A549 (cell line): ENCODE measurements at regions not wholly inside any gene's neighbourhood (a gene's known extent, or its start where the extent isn't known, plus 50 kb on each side); places are given as distances from the start of the nearest gene placed in this dataset.

Experiments used
- ATAC-seq, 2 experiments: fragments of 200-7000 bp in 1 of 2; fragments of >200 bp in 1 of 2; cut with Nextera tagmentation in 1 of 2; cut with Tn5 transposase in 1 of 2; 3 replicates each; pipeline versions ENCODE4 v1.8.0 to v1.9.1; 2018 to 2020; ENCODE audit warnings: mild to moderate bottlenecking in 1 of 2, moderate library complexity in 1 of 2
- CTCF ChIA-PET: fragments of 300-600 bp; sonication (Branson Sonifier 250); formaldehyde crosslinking; extraction: SDS; loops from one replicate; lab custom pipeline; 2021; ENCODE audit warnings: antibody characterized with exemption, inconsistent platforms; lab: Yijun Ruan, JAX
- POLR2A ChIA-PET: fragments of 350-600 bp; formaldehyde crosslinking; extraction: SDS; loops from one replicate; lab custom pipeline; 2021; ENCODE audit warnings: antibody characterized with exemption, inconsistent platforms; lab: Yijun Ruan, JAX
- DNase-seq, 2 experiments: peaks; one replicate each; pipeline versions ENCODE4 v3.0.0 to v3.0.0-alpha.2; 2011 to 2016; ENCODE audit warnings: low read depth in 1 of 2, low spot score in 1 of 2
- FAIRE-seq: peaks from 2 replicates; lab custom pipeline; 2011; peaks lifted over from hg19 to GRCh38; lab: Jason Lieb, UNC
- H3K27ac ChIP-seq, 2 experiments: fragments of >200 bp; sonication (Bioruptor Twin); formaldehyde crosslinking; 3 replicates each; pipeline ENCODE4 v1.5.1; 2016 to 2017
- H3K4me1 ChIP-seq: fragments of >200 bp; sonication (Bioruptor Twin); formaldehyde crosslinking; 3 replicates; pipeline ENCODE4 v1.6.1; 2016
- H3K4me2 ChIP-seq: fragments of >200 bp; sonication (Bioruptor Twin); formaldehyde crosslinking; 3 replicates; pipeline ENCODE4 v1.6.1; 2016
- H3K4me3 ChIP-seq: fragments of >200 bp; sonication (Bioruptor Twin); formaldehyde crosslinking; 3 replicates; pipeline ENCODE4 v1.5.1; 2016
- H3K9me3 ChIP-seq: fragments of >200 bp; sonication (Bioruptor Twin); formaldehyde crosslinking; 3 replicates; pipeline ENCODE4 v1.6.1; 2016
- BCL3 ChIP-seq: fragments of >200 bp; sonication (Bioruptor Twin); formaldehyde crosslinking; IDR thresholded peaks from 3 replicates; pipeline ENCODE4 v1.6.1; 2016
- BHLHE40 ChIP-seq: IDR thresholded peaks from 2 replicates; pipeline ENCODE4 v1.6.1; 2012; ENCODE audit warnings: low read depth, low read length, inconsistent platforms
- CHD4 ChIP-seq: fragments of 200-600 bp; sonication (generic); IDR thresholded peaks from 2 replicates; pipeline ENCODE4 v1.6.1; 2016; ENCODE audit warnings: antibody characterized with exemption, mild to moderate bottlenecking, borderline replicate concordance
- EHF ChIP-seq: fragments of 250-450 bp; sonication (Bioruptor Pico); IDR thresholded peaks from 2 replicates; pipeline ENCODE4 v1.5.0; 2020; ENCODE audit warnings: mild to moderate bottlenecking
- ELK1 ChIP-seq: fragments of 150-350 bp; IDR thresholded peaks from 2 replicates; pipeline ENCODE4 v1.6.1; 2014; ENCODE audit warnings: low read depth, mild to moderate bottlenecking, low read length
- EP300 ChIP-seq, 2 experiments: fragments of >200 bp; sonication (Bioruptor Twin); formaldehyde crosslinking; IDR thresholded peaks; 2 replicates in 1 of 2; 3 replicates in 1 of 2; pipeline ENCODE4 v1.6.1; 2016 to 2017
- ESRRA ChIP-seq: fragments of 150-350 bp; IDR thresholded peaks from 2 replicates; pipeline ENCODE4 v1.6.1; 2014; ENCODE audit warnings: mild to moderate bottlenecking, low read length, borderline replicate concordance
- FOSB ChIP-seq: fragments of 250-450 bp; sonication (Bioruptor Pico); IDR thresholded peaks from 2 replicates; pipeline ENCODE4 v1.5.0; 2020; ENCODE audit warnings: mild to moderate bottlenecking, moderate library complexity
- FOSL2 ChIP-seq, 2 experiments: fragments of 450-650 bp in 1 of 2; fragments of >200 bp in 1 of 2; sonication (Bioruptor Twin) in 1 of 2; formaldehyde crosslinking; IDR thresholded peaks; 2 replicates each; pipeline versions ENCODE4 v1.5.0 to v1.6.1; 2016 to 2020; ENCODE audit warnings: mild to moderate bottlenecking in 1 of 2, moderate library complexity in 1 of 2
- GATA3 ChIP-seq: IDR thresholded peaks from 2 replicates; pipeline ENCODE4 v1.6.1; 2012; ENCODE audit warnings: borderline replicate concordance
- HDAC2 ChIP-seq: fragments of 200-600 bp; sonication (generic); IDR thresholded peaks from 2 replicates; pipeline ENCODE4 v1.6.1; 2016
- HES2 ChIP-seq: fragments of >200 bp; sonication (Bioruptor Twin); formaldehyde crosslinking; IDR thresholded peaks from 2 replicates; pipeline ENCODE4 v1.6.1; 2016
- HEYL ChIP-seq: fragments of 250-450 bp; sonication (Bioruptor Pico); IDR thresholded peaks from 2 replicates; pipeline ENCODE4 v1.8.0; 2021; ENCODE audit warnings: mild to moderate bottlenecking, moderate library complexity
- HMGXB4 ChIP-seq: fragments of 250-450 bp; sonication (Bioruptor Pico); IDR thresholded peaks from 2 replicates; pipeline ENCODE4 v1.5.0; 2021; ENCODE audit warnings: mild to moderate bottlenecking, moderate library complexity, borderline replicate concordance
- HOXA7 ChIP-seq: fragments of 250-450 bp; sonication (Bioruptor Pico); IDR thresholded peaks from 2 replicates; pipeline ENCODE4 v1.5.0; 2020; ENCODE audit warnings: mild to moderate bottlenecking, moderate library complexity
- HOXB13 ChIP-seq: fragments of 250-450 bp; sonication (Bioruptor Pico); IDR thresholded peaks from 2 replicates; pipeline ENCODE4 v1.5.0; 2020; ENCODE audit warnings: low read depth, mild to moderate bottlenecking, moderate library complexity
- HOXB5 ChIP-seq: fragments of 250-450 bp; sonication (Bioruptor Pico); IDR thresholded peaks from 2 replicates; pipeline ENCODE4 v1.5.0; 2020; ENCODE audit warnings: mild to moderate bottlenecking, moderate library complexity
- JUN ChIP-seq, 2 experiments: fragments of >200 bp; sonication (Bioruptor Twin); formaldehyde crosslinking; IDR thresholded peaks; 2 replicates in 1 of 2; 3 replicates in 1 of 2; pipeline ENCODE4 v1.6.1; 2016 to 2017
- KDM5A ChIP-seq: fragments of 200-600 bp; sonication (generic); IDR thresholded peaks from 2 replicates; pipeline ENCODE4 v1.6.1; 2016; ENCODE audit warnings: antibody characterized with exemption, mild to moderate bottlenecking
- MAZ ChIP-seq: fragments of 150-350 bp; IDR thresholded peaks from 2 replicates; pipeline ENCODE4 v1.6.1; 2014; ENCODE audit warnings: antibody characterized with exemption, low read depth, low read length, borderline replicate concordance
- PBX3 ChIP-seq: IDR thresholded peaks from 2 replicates; pipeline ENCODE4 v1.6.1; 2012
- PHF8 ChIP-seq: fragments of 200-600 bp; sonication (generic); IDR thresholded peaks from 2 replicates; pipeline ENCODE4 v1.6.1; 2016; ENCODE audit warnings: low read depth, mild to moderate bottlenecking, antibody characterized with exemption, moderate library complexity, borderline replicate concordance
- REST ChIP-seq: fragments of 200-600 bp; sonication (generic); IDR thresholded peaks from 2 replicates; pipeline ENCODE4 v1.6.1; 2016; ENCODE audit warnings: antibody characterized with exemption, mild to moderate bottlenecking, moderate library complexity
- SREBF2 ChIP-seq: fragments of 450-650 bp; IDR thresholded peaks from 2 replicates; pipeline ENCODE4 v1.6.1; 2014; ENCODE audit warnings: mild to moderate bottlenecking, moderate library complexity
- TP53 ChIP-seq: fragments of 250-450 bp; sonication (Bioruptor Pico); IDR thresholded peaks from 2 replicates; pipeline ENCODE4 v1.5.0; 2021; ENCODE audit warnings: mild to moderate bottlenecking, moderate library complexity
- ZNF302 ChIP-seq: fragments of 250-450 bp; sonication (Bioruptor Pico); IDR thresholded peaks from 2 replicates; pipeline ENCODE4 v1.9.0; 2021; ENCODE audit warnings: inconsistent platforms, mild to moderate bottlenecking, moderate library complexity
- WGBS: methylation state at CpG from one replicate; pipeline ENCODE4 v1.1.6; 2017; ENCODE audit errors: missing lambda C conversion rate; 5-methylcytosine and 5-hydroxymethylcytosine counted together

GRCh38 chr1:118272884-118273283 is 87.9 kb upstream of the SPAG17 start:
- no peak for FAIRE-seq
- CTCF ChIA-PET: no interaction called here

GRCh38 chr1:118271883-118272282 is 86.9 kb upstream of the SPAG17 start:
- H3K9me3 ChIP-seq: no peaks in the 10 kb centered on the region
- H3K4me2 ChIP-seq: no peak overlapping the region
- H3K4me3 ChIP-seq: no peak overlapping the region
- no peak for FAIRE-seq
- 0% methylated on average over 1 of the region's 3 CpGs for WGBS
- no peak for DNase-seq
- H3K27ac ChIP-seq: no peak overlapping the region
- CTCF ChIA-PET: no interaction called here
- POLR2A ChIA-PET: no interaction called here
- H3K4me1 ChIP-seq: no peaks in the 10 kb centered on the region
- ATAC-seq: no peak
- TF ChIP-seq CHD4 (no peak), JUN (IDR thresholded peaks at IDR 0.05) (no peak), ELK1 (no peak), HEYL (CRISPR knock-in tag) (no peak), BCL3 (no peak), PHF8 (no peak), HES2 (no peak), HOXA7 (CRISPR knock-in tag) (no peak), KDM5A (no peak), HMGXB4 (CRISPR knock-in tag) (no peak), HOXB5 (CRISPR knock-in tag) (no peak), HDAC2 (no peak), GATA3 (no peak), REST (no peak), SREBF2 (no peak)

More at GRCh38 chr1:118272884-118273283, 87.9 kb upstream of the SPAG17 start:
- H3K4me2 ChIP-seq: no peak overlapping the region
- H3K4me1 ChIP-seq: no peaks in the 10 kb centered on the region
- TF ChIP-seq TP53: no peak
- no peak for TF ChIP-seq PHF8
- TF ChIP-seq HOXB13 (CRISPR knock-in tag): no peak
- no peak for TF ChIP-seq MAZ
- TF ChIP-seq PBX3: no peak
- no peak for TF ChIP-seq HEYL (CRISPR knock-in tag)
- TF ChIP-seq EHF (CRISPR knock-in tag): no peak
- TF ChIP-seq FOSL2 (IDR thresholded peaks at IDR 0.05): no peak
- no peak for TF ChIP-seq FOSL2 (CRISPR knock-in tag; IDR thresholded peaks at IDR 0.05)
- TF ChIP-seq BHLHE40: no peak
- no peak for TF ChIP-seq HDAC2
- TF ChIP-seq ZNF302 (CRISPR knock-in tag): no peak
- no peak for TF ChIP-seq JUN (IDR thresholded peaks at IDR 0.05)
- TF ChIP-seq HES2: no peak
- no peak for TF ChIP-seq ESRRA
- no peak for TF ChIP-seq ELK1
- TF ChIP-seq EP300 (IDR thresholded peaks at IDR 0.05): no peak
- TF ChIP-seq FOSB (CRISPR knock-in tag): no peak
- TF ChIP-seq CHD4: no peak
- TF ChIP-seq, all 56 proteins: peak for 0
- H3K27ac ChIP-seq: no peak overlapping the region
- DNase-seq (no peak), ATAC-seq (no peak)
- no peaks in the 10 kb centered on the region for H3K9me3 ChIP-seq
- POLR2A ChIA-PET: no interaction called here
- H3K4me3 ChIP-seq: no peak overlapping the region
- under 1% methylated on average over 5 of the region's 5 CpGs for WGBS
